ENCODE measurements at regions not wholly inside any gene's neighbourhood (a gene's known extent, or its start where the extent isn't known, plus 50 kb on each side); places are given as distances from the start of the nearest gene placed in this dataset.

DNA sequence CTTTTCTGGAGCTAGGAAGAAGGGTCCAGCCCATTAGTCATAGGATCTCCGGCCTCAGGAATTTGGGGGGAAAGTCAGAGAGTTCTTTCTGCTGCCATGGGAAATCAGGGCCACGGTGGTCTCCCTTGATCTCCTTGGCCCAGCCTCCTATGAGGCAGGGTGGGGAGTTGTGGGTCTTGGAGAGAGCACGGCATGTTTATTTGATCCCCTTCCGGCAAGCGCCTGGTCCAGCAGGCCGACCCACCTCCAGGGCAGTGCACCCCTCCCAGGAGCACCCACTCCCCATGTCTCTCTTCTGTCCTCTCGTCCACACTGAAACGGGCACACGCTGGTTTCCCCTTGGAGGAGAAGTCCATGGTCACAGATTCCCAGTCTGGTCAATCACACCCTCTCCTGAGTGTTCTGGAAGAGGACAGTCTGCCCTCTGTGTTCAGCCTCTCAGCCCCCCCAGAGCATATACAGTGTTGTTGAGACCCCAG lies 464.6 kb upstream of the HS6ST1 start:
- H3K9ac ChIP-seq: no peak overlapping the region
- TF ChIP-seq, protein P1, sequence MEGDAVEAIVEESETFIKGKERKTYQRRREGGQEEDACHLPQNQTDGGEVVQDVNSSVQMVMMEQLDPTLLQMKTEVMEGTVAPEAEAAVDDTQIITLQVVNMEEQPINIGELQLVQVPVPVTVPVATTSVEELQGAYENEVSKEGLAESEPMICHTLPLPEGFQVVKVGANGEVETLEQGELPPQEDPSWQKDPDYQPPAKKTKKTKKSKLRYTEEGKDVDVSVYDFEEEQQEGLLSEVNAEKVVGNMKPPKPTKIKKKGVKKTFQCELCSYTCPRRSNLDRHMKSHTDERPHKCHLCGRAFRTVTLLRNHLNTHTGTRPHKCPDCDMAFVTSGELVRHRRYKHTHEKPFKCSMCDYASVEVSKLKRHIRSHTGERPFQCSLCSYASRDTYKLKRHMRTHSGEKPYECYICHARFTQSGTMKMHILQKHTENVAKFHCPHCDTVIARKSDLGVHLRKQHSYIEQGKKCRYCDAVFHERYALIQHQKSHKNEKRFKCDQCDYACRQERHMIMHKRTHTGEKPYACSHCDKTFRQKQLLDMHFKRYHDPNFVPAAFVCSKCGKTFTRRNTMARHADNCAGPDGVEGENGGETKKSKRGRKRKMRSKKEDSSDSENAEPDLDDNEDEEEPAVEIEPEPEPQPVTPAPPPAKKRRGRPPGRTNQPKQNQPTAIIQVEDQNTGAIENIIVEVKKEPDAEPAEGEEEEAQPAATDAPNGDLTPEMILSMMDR (conservative IDR thresholded peaks at IDR 0.05; ENCODE audit: low read depth, low read length): no peak
- H3K27me3 ChIP-seq (ENCODE audit: insufficient read depth, low read depth): no peaks in the 10 kb centered on the region
- no peak overlapping the region for H3K4me2 ChIP-seq
- H3K4me1 ChIP-seq (ENCODE audit: low read depth, poor library complexity, severe bottlenecking): no peaks in the 10 kb centered on the region
- no peaks in the 10 kb centered on the region for H4K20me1 ChIP-seq (ENCODE audit: insufficient read depth)
- no peaks in the 10 kb centered on the region for H3K36me3 ChIP-seq (ENCODE audit: insufficient read depth)
- no peak overlapping the region for H2AFZ ChIP-seq (ENCODE audit: low read depth)
- H3K4me3 ChIP-seq (IDR thresholded peaks at IDR 0.05; ENCODE audit: insufficient read depth, low read depth, low read length): no peak overlapping the region
- H3K27ac ChIP-seq: no peak overlapping the region
- no peaks in the 10 kb centered on the region for H3K79me2 ChIP-seq (ENCODE audit: insufficient read depth, low read depth)

DNA sequence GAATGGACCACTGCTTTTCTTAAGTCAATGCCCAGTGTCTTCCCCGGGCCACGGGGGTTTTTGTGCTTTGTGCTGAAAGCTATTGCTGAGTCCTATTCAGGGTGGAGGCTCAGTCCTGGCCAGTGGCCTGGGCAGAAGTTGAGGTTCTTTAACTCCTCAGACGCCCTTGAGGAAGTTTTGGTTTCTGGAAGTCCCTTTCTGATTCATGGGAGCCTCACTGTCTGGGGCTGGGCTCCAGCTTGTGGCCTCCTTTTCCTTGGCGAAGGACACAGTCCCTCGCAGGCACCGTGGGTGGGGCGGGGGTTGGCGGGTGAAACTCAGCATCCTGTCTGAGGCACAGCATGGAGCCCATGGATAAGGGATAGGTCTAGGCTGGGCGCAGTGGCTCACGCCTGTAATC lies 465.2 kb upstream of the HS6ST1 start:
- no peak overlapping the region for H3K4me2 ChIP-seq
- no peaks in the 10 kb centered on the region for H3K36me3 ChIP-seq (ENCODE audit: insufficient read depth)
- H4K20me1 ChIP-seq (ENCODE audit: insufficient read depth): no peaks in the 10 kb centered on the region
- H3K9ac ChIP-seq: no peak overlapping the region
- H3K27me3 ChIP-seq (ENCODE audit: insufficient read depth, low read depth): no peaks in the 10 kb centered on the region
- H3K4me1 ChIP-seq (ENCODE audit: low read depth, poor library complexity, severe bottlenecking): no peaks in the 10 kb centered on the region
- H2AFZ ChIP-seq (ENCODE audit: low read depth): no peak overlapping the region
- H3K4me3 ChIP-seq (IDR thresholded peaks at IDR 0.05; ENCODE audit: insufficient read depth, low read depth, low read length): no peak overlapping the region
- H3K79me2 ChIP-seq (ENCODE audit: insufficient read depth, low read depth): no peaks in the 10 kb centered on the region
- TF ChIP-seq, protein P1 (conservative IDR thresholded peaks at IDR 0.05; ENCODE audit: low read depth, low read length): no peak
- H3K27ac ChIP-seq: no peak overlapping the region

DNA sequence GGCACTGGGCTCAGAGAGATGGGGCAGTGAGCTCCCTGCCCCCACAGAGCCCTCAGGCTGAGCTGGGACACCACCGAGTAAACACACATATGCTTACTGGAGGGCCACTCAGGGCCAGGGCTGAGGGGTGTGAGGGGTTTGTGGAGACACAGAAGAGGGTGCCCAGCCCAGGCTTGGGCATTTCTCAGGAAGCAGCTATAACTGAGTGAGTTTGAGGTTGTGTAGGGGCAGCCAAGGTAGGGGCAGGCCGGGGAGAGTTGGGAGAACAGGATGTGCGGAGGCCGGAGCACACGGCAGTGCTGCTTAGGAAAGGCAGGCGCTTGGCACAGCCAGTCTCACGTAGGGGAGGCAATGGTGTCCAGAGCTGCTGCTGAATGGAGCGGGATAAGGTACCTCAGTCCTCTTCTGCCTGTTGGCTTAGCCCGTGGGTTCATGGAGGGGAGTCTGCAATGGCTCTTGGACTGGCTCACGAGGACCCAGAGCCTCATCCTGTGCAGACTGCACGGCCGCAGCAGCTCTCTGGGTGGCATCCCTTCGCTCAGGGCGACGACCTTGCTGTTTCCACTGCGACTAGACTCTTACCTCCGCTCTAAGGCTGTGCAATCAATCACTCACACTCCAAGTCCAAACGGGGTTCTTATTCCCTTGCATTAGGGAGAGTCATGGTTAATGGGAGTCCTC lies 466.1 kb upstream of the HS6ST1 start:
- Histone ChIP-seq H3K4me1 (ENCODE audit: low read depth, poor library complexity, severe bottlenecking) (no peaks in the 10 kb centered on the region), H3K27ac (no peak overlapping the region), H3K36me3 (ENCODE audit: insufficient read depth) (no peaks in the 10 kb centered on the region), H3K27me3 (ENCODE audit: insufficient read depth, low read depth) (no peaks in the 10 kb centered on the region), H3K9ac (no peak overlapping the region), H3K79me2 (ENCODE audit: insufficient read depth, low read depth) (no peaks in the 10 kb centered on the region), H2AFZ (ENCODE audit: low read depth) (no peak overlapping the region), H3K4me3 (IDR thresholded peaks at IDR 0.05; ENCODE audit: insufficient read depth, low read depth, low read length) (no peak overlapping the region), H3K4me2 (no peak overlapping the region), H4K20me1 (ENCODE audit: insufficient read depth) (no peaks in the 10 kb centered on the region)
- TF ChIP-seq, protein P1 (conservative IDR thresholded peaks at IDR 0.05; ENCODE audit: low read depth, low read length): no peak

DNA sequence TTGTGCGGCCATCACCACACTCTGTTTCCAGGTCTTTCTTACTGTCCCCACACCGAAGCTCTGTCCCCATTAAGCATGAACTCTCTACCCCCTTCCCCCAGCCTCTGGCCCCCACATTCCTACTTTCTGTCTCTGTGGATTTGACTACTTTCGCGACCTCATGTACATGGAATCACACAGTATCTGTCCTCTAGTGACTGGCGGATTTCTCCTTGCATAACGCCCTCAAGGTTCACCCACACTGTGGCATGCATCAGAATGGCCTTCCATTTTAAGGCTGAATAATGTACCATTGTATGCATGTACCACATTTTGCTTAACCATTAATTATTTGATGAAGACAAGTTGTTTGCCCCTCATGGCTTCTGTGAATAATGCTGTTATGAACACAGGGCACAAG lies 467.6 kb upstream of the HS6ST1 start:
- no peak overlapping the region for H3K4me3 ChIP-seq (IDR thresholded peaks at IDR 0.05; ENCODE audit: insufficient read depth, low read depth, low read length)
- H2AFZ ChIP-seq (ENCODE audit: low read depth): no peak overlapping the region
- no peak overlapping the region for H3K4me2 ChIP-seq
- TF ChIP-seq, protein P1 (conservative IDR thresholded peaks at IDR 0.05; ENCODE audit: low read depth, low read length): no peak
- no peaks in the 10 kb centered on the region for H3K36me3 ChIP-seq (ENCODE audit: insufficient read depth)
- H3K79me2 ChIP-seq (ENCODE audit: insufficient read depth, low read depth): no peaks in the 10 kb centered on the region
- no peak overlapping the region for H3K9ac ChIP-seq
- no peaks in the 10 kb centered on the region for H3K27me3 ChIP-seq (ENCODE audit: insufficient read depth, low read depth)
- H3K27ac ChIP-seq: no peak overlapping the region
- no peaks in the 10 kb centered on the region for H4K20me1 ChIP-seq (ENCODE audit: insufficient read depth)
- H3K4me1 ChIP-seq (ENCODE audit: low read depth, poor library complexity, severe bottlenecking): no peaks in the 10 kb centered on the region

Measured in KMS-11 (cell line).